ENCODE measurements at regions not wholly inside any gene's neighbourhood (a gene's known extent, or its start where the extent isn't known, plus 50 kb on each side); places are given as distances from the start of the nearest gene placed in this dataset.
A peak's percentile ranks its signal among the peaks of the same experiment; 100 is the strongest.

GRCh38 chr4:133403913-133404312 lies 254.8 kb downstream of the PCDH10 start:
- no peak overlapping the region for H2AK5ac ChIP-seq (ENCODE audit: insufficient read length, low read length)
- H3K27me3 ChIP-seq (ENCODE audit: insufficient read depth, low read length), result no peaks in the 10 kb centered on the region
- no peak overlapping the region for H2BK15ac ChIP-seq (ENCODE audit: low read depth, low read length)
- H3K27ac ChIP-seq (ENCODE audit: insufficient read length, low read depth, low read length), result no peak overlapping the region
- Mint-ChIP-seq H3K36me3 (ENCODE audit: insufficient read depth in 1 of 3, low read depth in 3 of 3) (no peaks in the 10 kb centered on the region), H3K27ac (peak overlapping the region in 1 of 3 experiments; percentile 84; a peak in 1 of 7 replicates), H3K9me3 (no peaks in the 10 kb centered on the region), H3K4me1 (0 out of 4 replicates have a peak, but pooled peaks cover 0 to 2% of the 10 kb centered on the region in 2 experiments), H3K4me3 (no peak overlapping the region), H3K27me3 (ENCODE audit: low read depth) (no peaks in the 10 kb centered on the region)
- no peak overlapping the region for H3K4me2 ChIP-seq (ENCODE audit: insufficient read depth, insufficient read length, low read length)
- H3K79me1 ChIP-seq (ENCODE audit: insufficient read depth, low read depth, low read length, poor library complexity, severe bottlenecking), result no peaks in the 10 kb centered on the region
- no peak overlapping the region for H3K56ac ChIP-seq (ENCODE audit: insufficient read length, low read depth, low read length)
- no peaks in the 10 kb centered on the region for H3K9me3 ChIP-seq (ENCODE audit: control insufficient read depth, low read depth, low read length)
- no peak overlapping the region for H3K23ac ChIP-seq (ENCODE audit: insufficient read length, low read depth, low read length)
- no peaks in the 10 kb centered on the region for H3K23me2 ChIP-seq (ENCODE audit: insufficient read length, low read depth, low read length, poor library complexity, severe bottlenecking)
- no peak overlapping the region for H2BK12ac ChIP-seq (ENCODE audit: insufficient read length, low read depth, low read length)
- no peak overlapping the region for H4K8ac ChIP-seq (replicated peaks; ENCODE audit: insufficient read length, low read depth, low read length)
- no peak overlapping the region for H4K5ac ChIP-seq (ENCODE audit: insufficient read length, low read depth, low read length)
- H4K20me1 ChIP-seq (ENCODE audit: control insufficient read depth, insufficient read depth, insufficient read length), result no peaks in the 10 kb centered on the region
- no peak overlapping the region for H3T11ph ChIP-seq (ENCODE audit: low read length)
- DNase-seq, result no peak
- no peak overlapping the region for H2AFZ ChIP-seq (ENCODE audit: low read length)
- H2BK20ac ChIP-seq (ENCODE audit: low read depth, low read length, poor library complexity, severe bottlenecking), result no peak overlapping the region
- no peak for TF ChIP-seq CTCF (conservative IDR thresholded peaks at IDR 0.05)
- no peak overlapping the region for H4K91ac ChIP-seq (ENCODE audit: insufficient read length, low read depth, low read length)
- no peak overlapping the region for H3K14ac ChIP-seq (ENCODE audit: insufficient read depth, low read length)
- H2BK120ac ChIP-seq (ENCODE audit: low read depth, low read length, poor library complexity, severe bottlenecking), result no peak overlapping the region
- H3K9ac ChIP-seq (ENCODE audit: extremely low read depth, insufficient read length, low read length), result no peak overlapping the region
- H2BK5ac ChIP-seq (ENCODE audit: insufficient read length, low read length), result no peak overlapping the region
- H3K4me1 ChIP-seq (ENCODE audit: insufficient read depth, low read length), result no peaks in the 10 kb centered on the region
- H3K18ac ChIP-seq (ENCODE audit: insufficient read length, low read depth, low read length), result no peak overlapping the region
- WGBS (ENCODE audit: extremely low coverage, insufficient read length, low lambda C conversion rate), result no CpG with 5 or more reads among the region's 2 CpGs
- H3K4ac ChIP-seq (ENCODE audit: low read depth, low read length), result no peak overlapping the region
- H3K79me2 ChIP-seq (ENCODE audit: insufficient read depth, low read length), result no peaks in the 10 kb centered on the region

All from H9 (cell line).